ENCODE measurements at regions not wholly inside any gene's neighbourhood (a gene's known extent, or its start where the extent isn't known, plus 50 kb on each side); places are given as distances from the start of the nearest gene placed in this dataset.

- H3K4me1 Mint-ChIP-seq, result no peaks in the 10 kb centered on the region
- TF ChIP-seq CTCF (IDR thresholded peaks at IDR 0.05; ENCODE audit: unreplicated experiment), result no peak
- peaks cover 2% of the 10 kb centered on the region for H3K27me3 Mint-ChIP-seq (ENCODE audit: low read depth)
- no peak overlapping the region for H3K4me3 Mint-ChIP-seq
- DNase-seq (ENCODE audit: low spot score in 2 of 2, unreplicated experiment in 2 of 2), result no peak
- no peaks in the 10 kb centered on the region for H3K36me3 Mint-ChIP-seq
- no peaks in the 10 kb centered on the region for H3K9me3 Mint-ChIP-seq
- H3K27ac Mint-ChIP-seq, result no peak overlapping the region
Measured at GRCh38 chr1:192003295-192004077, 154.8 kb upstream of the RGS18 start.

- no peaks in the 10 kb centered on the region for H3K36me3 Mint-ChIP-seq
- no peak overlapping the region for H3K27ac Mint-ChIP-seq
- H3K4me1 Mint-ChIP-seq, result no peaks in the 10 kb centered on the region
- DNase-seq (ENCODE audit: low spot score in 2 of 2, unreplicated experiment in 2 of 2), result no peak
- no peak for TF ChIP-seq CTCF (IDR thresholded peaks at IDR 0.05; ENCODE audit: unreplicated experiment)
- peaks cover 2% of the 10 kb centered on the region for H3K27me3 Mint-ChIP-seq (ENCODE audit: low read depth)
- H3K9me3 Mint-ChIP-seq, result no peaks in the 10 kb centered on the region
- no peak overlapping the region for H3K4me3 Mint-ChIP-seq
Measured at GRCh38 chr1:192005976-192006375, 152.3 kb upstream of the RGS18 start.

GRCh38 chr1:192008281-192008825, 149.9 kb upstream of the RGS18 start:
- no peak overlapping the region for H3K27ac Mint-ChIP-seq
- no peaks in the 10 kb centered on the region for H3K36me3 Mint-ChIP-seq
- H3K4me1 Mint-ChIP-seq, result no peaks in the 10 kb centered on the region
- peaks cover 2% of the 10 kb centered on the region for H3K27me3 Mint-ChIP-seq (ENCODE audit: low read depth)
- DNase-seq (ENCODE audit: low spot score in 2 of 2, unreplicated experiment in 2 of 2), result no peak
- no peak for TF ChIP-seq CTCF (IDR thresholded peaks at IDR 0.05; ENCODE audit: unreplicated experiment)
- no peaks in the 10 kb centered on the region for H3K9me3 Mint-ChIP-seq
- H3K4me3 Mint-ChIP-seq, result no peak overlapping the region

GRCh38 chr1:192010406-192010805, 147.9 kb upstream of the RGS18 start:
- no peak for DNase-seq (ENCODE audit: low spot score in 2 of 2, unreplicated experiment in 2 of 2)
- H3K36me3 Mint-ChIP-seq, result no peaks in the 10 kb centered on the region
- H3K27ac Mint-ChIP-seq, result no peak overlapping the region
- no peak for TF ChIP-seq CTCF (IDR thresholded peaks at IDR 0.05; ENCODE audit: unreplicated experiment)
- H3K4me1 Mint-ChIP-seq, result no peaks in the 10 kb centered on the region
- no peaks in the 10 kb centered on the region for H3K9me3 Mint-ChIP-seq
- no peak overlapping the region for H3K4me3 Mint-ChIP-seq
- H3K27me3 Mint-ChIP-seq (ENCODE audit: low read depth), result peaks cover 2% of the 10 kb centered on the region

GRCh38 chr1:192011525-192011924, 146.7 kb upstream of the RGS18 start:
- no peak for TF ChIP-seq CTCF (IDR thresholded peaks at IDR 0.05; ENCODE audit: unreplicated experiment)

More at GRCh38 chr1:192011525-192011924, 146.7 kb upstream of the RGS18 start:
- Mint-ChIP-seq H3K4me1 (no peaks in the 10 kb centered on the region), H3K4me3 (no peak overlapping the region), H3K9me3 (no peaks in the 10 kb centered on the region), H3K27ac (no peak overlapping the region), H3K27me3 (ENCODE audit: low read depth) (no peaks in the 10 kb centered on the region), H3K36me3 (no peaks in the 10 kb centered on the region)
- no peak for DNase-seq (ENCODE audit: low spot score in 2 of 2, unreplicated experiment in 2 of 2)
